HG02623 (cell line): ENCODE measurements at regions not wholly inside any gene's neighbourhood (a gene's known extent, or its start where the extent isn't known, plus 50 kb on each side); places are given as distances from the start of the nearest gene placed in this dataset.
"Not testable (repeated sequence)": the region's sequence is repeated elsewhere in the genome, so short reads cannot be mapped to it uniquely, and the experiment has no call there.

Experiments
- ATAC-seq: cut with Tn5 transposase; IDR thresholded peaks from one replicate; pipeline ENCODE4 v1.9.1; 2021; ENCODE audit warnings: moderate library complexity; ENCODE audit not compliant: unreplicated experiment

DNA sequence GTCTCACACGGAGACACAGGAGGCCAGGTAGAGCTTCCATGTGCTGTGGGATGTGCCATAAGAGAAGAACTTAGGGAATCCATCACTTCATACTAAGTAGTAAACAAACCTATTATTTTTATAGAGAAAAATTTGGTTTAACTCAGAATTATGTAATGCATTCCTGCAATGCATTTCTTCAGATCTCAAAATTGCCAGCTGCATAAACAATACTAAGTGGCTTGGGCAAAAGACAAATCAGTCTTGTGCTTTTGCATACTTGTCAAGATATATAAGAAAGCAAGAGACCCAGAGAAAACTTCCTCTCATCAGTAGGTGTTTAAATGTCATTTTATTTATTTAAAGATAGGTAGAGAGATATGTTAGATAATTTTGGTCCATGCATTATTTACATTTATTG, 382.1 kb upstream of the CTSO start:
- ATAC-seq, result no peak

- no peak for ATAC-seq
Measured at GRCh38 chr4:156330436-156331031, 376.9 kb upstream of the CTSO start.

- no peak for ATAC-seq
Measured at GRCh38 chr4:156329779-156330178, 376.1 kb upstream of the CTSO start.

DNA sequence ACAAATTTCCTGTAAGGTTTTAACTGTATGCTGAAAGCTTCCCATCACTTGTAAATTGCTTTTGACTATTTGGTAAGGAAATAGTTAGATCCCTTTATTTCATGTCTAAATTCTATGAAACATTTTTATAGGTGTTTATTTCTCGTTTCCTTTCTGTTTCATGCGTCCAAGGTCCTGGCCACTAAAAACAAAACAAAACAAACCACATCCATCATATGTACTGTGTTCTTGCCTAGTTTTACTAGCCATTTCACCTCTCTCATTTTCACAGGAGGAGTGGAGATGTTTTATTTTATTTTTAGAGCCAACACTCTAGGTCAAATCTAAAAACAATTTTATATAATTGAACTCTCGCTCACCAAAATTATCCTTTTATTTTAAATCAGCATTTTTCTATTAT, 375.2 kb upstream of the CTSO start:
- ATAC-seq, result no peak

GRCh38 chr4:156326246-156326645, 372.6 kb upstream of the CTSO start:
- ATAC-seq, result no peak

- ATAC-seq, result no peak
Measured at GRCh38 chr4:156322592-156322991, 368.9 kb upstream of the CTSO start.

DNA sequence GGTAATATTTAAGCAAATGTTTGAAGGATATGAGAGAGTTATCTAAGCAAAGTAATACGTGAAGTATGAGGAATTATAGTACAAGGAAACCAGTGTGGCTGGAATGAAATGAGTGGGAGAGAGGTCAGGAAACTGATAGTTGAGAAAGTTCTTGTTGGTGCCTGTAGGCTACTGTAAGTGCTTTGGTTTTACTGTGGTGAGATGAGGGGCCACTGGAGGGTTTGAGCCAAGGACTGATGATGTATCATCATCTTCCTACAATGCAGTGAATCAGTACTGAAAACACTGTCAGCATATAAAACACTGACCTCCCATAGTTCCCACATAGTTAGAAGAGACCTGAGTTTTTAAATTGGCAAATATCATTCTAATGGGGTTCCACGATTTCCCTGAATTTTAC, 367.5 kb upstream of the CTSO start:
- no peak for ATAC-seq

GRCh38 chr4:156313497-156313896, 359.8 kb upstream of the CTSO start:
- ATAC-seq, result no peak

DNA sequence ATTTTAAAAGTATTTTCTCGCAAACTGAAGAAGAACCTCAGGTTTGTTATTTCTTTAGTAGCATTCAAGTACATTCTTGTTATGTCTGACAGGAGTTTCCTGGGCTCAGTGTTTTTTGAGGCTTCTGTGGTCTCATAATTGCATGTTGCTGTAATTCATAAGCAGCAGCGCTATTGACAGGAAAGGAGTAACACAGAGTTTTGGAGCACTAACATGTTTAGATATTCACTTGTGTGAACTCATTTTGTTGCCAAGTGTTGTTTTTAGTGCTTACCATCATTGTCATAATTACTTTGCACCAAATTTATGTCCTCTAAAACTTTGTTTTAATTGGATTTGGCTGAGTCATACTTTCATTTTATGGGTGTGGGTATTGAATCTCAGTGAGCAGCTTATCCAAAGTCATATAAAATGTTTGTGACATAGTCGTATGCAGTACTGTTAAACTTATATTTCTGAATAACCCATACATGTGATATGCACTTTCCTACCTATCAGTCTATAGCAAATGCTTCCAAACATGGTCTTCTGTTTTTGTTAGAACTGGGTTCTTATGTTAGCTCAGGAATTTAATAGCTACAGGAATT, 358.7 kb upstream of the CTSO start:
- ATAC-seq, result no peak

- ATAC-seq, result no peak
Measured at GRCh38 chr4:156309031-156309430, 355.4 kb upstream of the CTSO start.

GRCh38 chr4:156303708-156304107, 350.0 kb upstream of the CTSO start:
- ATAC-seq, result no peak

GRCh38 chr4:156298230-156298629, 344.6 kb upstream of the CTSO start:
- no peak for ATAC-seq

DNA sequence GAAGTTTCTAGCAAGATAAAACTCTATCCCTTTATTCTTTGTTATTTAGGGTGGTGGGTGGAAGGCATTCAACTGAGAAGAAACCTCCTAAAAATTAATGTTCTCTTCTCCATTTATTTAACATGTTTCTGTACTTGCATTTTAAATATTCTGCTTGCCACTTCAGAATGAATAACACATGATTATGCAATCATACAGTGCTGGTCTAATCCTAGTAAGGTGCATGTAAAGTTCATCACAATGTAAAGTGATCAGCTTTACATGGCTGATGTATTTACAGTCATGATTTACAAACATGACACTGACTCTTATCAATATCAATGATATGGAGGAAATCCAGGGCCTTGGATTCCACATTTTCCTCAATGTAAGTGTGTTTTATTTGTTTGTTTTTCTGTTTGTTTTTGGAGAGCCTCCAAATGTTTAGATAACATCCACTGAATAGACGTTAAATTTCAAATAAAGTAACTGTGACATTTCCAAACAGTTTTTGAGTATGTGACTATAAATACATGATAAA, 342.1 kb upstream of the CTSO start:
- ATAC-seq, result no peak

DNA sequence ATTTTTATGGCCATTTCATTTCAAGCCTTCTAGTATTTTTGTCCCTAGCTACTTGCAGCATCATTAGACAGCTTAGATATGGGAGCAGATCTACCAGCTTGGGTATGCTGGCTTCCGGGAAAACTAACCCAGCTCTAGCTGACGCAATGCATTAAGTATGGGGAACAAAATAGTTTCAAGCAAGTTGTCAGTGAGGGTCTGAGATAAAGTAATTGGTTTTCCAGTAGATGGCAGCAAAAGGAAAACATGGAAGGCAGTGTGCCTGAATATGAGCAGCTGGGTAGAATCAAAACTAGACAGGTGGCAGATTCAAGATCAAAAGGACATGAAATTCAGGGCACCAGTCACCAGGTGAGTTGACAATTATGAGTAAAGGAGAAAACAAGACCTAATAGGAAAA, 340.9 kb upstream of the CTSO start:
- no peak for ATAC-seq

DNA sequence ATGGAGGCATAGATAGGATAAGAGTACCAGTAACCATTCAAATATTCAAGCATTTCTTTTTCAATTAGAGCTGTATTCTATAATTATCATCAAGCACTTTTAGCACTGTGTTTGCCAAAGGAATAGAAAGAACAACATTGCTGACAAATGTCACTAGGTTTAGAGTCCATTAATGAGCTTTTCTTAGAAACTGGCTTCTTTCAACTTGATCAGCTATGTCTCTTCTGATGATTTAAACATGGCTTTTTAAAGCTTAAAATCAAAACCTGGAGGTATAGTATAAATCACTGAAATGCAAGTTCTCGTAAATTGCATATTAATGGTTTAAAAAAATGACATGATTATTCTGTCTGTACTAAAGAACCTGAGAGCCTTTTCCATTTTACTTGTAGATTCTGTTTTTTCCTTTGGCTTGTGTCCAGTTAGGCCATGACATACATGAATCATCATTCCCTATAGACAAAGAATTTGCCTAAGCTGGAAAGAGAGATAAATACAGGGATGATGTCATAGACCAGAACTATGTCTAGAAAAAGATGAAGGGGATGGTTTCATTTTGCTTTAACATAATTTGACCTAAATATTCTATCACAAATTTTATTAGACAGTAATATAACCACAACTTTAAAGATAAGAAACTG, 340.1 kb upstream of the CTSO start:
- no peak for ATAC-seq

DNA sequence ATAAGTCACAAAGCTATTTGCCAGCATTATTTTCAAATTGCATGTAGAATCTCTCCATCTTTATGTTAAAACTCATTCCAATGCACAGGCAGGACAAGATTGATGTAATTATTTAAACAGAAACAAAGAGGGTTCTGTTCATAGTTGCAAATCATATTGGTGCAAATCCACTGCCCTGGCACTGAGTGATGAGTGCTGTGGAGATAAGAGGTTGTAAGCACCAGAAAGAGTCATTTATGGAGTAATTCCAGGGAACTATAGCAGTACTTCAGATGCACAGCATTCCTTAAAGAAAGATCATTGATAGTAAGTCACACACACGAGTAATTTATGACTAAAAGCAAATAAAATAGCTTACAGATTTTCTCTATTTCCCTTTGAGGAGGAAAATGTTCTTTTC, 337.7 kb upstream of the CTSO start:
- no peak for ATAC-seq

GRCh38 chr4:156290811-156291210, 337.1 kb upstream of the CTSO start:
- ATAC-seq, result no peak

DNA sequence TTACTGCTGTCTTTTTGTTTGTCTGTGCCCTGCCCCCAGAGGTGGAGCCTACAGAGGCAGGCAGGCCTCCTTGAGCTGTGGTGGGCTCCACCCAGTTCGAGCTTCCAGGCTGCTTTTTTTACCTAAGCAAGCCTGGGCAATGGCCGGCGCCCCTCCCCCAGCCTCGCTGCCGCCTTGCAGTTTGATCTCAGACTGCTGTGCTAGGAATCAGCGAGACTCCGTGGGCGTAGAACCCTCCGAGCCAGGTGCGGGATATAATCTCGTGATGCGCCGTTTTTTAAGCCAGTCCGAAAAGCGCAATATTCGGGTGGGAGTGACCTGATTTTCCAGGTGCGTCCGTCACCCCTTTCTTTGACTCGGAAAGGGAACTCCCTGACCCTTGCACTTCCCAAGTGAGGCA, 336.4 kb upstream of the CTSO start:
- not testable (repeated sequence) for ATAC-seq

DNA sequence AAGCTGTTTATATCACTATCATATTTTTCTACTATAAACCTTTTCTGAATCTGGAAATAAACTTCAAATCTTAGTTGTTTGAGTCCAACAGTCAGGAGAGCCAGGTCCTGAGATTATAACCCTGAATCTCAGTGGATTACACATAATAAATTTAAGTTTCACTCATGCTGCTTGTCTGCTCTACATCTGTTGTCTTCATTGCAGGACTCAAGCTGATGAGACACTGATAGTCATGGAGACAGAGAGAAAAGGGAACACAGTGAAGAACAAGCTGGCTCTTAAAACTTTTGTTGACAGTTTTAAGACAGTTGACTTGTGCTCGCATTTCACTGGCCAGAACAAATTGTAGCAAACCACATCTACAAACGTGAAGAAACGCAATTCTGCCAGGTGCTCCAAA, 327.0 kb upstream of the CTSO start:
- no peak for ATAC-seq

DNA sequence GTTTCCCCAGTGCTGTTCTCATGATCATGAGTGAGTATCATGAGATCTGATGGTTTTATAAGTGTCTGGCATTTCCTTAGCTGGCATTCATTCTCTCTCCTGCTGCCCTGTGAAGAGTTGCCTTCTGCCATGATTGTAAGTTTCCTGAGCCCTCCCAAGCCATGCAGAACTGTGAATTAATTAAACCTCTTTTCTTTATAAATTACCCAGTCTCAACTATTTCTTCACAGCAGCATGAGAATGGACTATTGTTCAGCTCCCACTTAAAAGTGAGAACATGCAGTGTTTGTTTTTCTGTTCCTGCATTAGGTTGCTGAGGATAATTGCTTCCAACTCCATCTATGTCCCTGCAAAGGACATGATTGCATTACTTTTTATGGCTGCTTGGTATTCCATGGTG, 311.7 kb upstream of the CTSO start:
- ATAC-seq, result no peak

DNA sequence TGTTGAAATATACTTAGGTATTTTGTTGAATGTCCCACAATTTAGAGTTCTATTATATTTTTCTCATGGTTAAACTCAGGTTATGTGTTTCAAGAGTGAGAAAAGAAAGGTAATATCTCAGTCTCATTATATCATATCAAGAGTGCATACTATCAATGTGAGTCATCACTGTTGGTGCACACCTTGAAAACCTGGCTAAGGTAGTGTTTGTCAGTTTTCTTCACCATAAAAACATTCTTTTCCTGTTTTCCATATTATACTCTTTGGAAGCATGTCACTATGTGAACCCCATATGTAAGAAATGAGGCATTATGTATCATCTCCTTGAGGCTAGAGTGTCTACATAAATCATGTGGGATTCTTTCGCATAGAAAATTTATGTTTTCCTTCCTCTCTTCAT, 307.6 kb upstream of the CTSO start:
- no peak for ATAC-seq

GRCh38 chr4:156255230-156256007, 301.8 kb upstream of the CTSO start:
- no peak for ATAC-seq
